H9 (cell line): ENCODE measurements at regions not wholly inside any gene's neighbourhood (a gene's known extent, or its start where the extent isn't known, plus 50 kb on each side); places are given as distances from the start of the nearest gene placed in this dataset.

Experiments
- DNase-seq: peaks from one replicate; pipeline ENCODE4 v3.0.0-alpha.2; 2017
- H2AFZ ChIP-seq: one replicate; pipeline ENCODE4 v1.6.1; 2013; ENCODE audit warnings: mild to moderate bottlenecking, low read length, control low read depth, moderate library complexity
- H2AK5ac ChIP-seq: 2 replicates; pipeline ENCODE4 v1.6.1; 2013; ENCODE audit warnings: low read length, control low read depth, mixed read lengths; ENCODE audit not compliant: insufficient read length
- H2BK120ac ChIP-seq: one replicate; pipeline ENCODE4 v1.6.1; 2013; ENCODE audit warnings: low read depth, mild to moderate bottlenecking, low read length, control low read depth, inconsistent platforms; ENCODE audit not compliant: poor library complexity, severe bottlenecking
- H2BK12ac ChIP-seq: 2 replicates; pipeline ENCODE4 v1.6.1; 2013; ENCODE audit warnings: low read length, control low read depth, mixed read lengths, low read depth; ENCODE audit not compliant: insufficient read length
- H2BK15ac ChIP-seq: 2 replicates; pipeline ENCODE4 v1.6.1; 2013; ENCODE audit warnings: low read depth, low read length, control low read depth
- H2BK20ac ChIP-seq: one replicate; pipeline ENCODE4 v1.6.1; 2013; ENCODE audit warnings: low read depth, mild to moderate bottlenecking, low read length, control low read depth, inconsistent platforms; ENCODE audit not compliant: poor library complexity, severe bottlenecking
- H2BK5ac ChIP-seq: 2 replicates; pipeline ENCODE4 v1.6.1; 2013; ENCODE audit warnings: low read length, control low read depth, mixed read lengths; ENCODE audit not compliant: insufficient read length
- H3K14ac ChIP-seq: 2 replicates; pipeline ENCODE4 v1.6.1; 2013; ENCODE audit warnings: low read length, control low read depth; ENCODE audit not compliant: insufficient read depth
- H3K18ac ChIP-seq: 2 replicates; pipeline ENCODE4 v1.6.1; 2013; ENCODE audit warnings: low read depth, mild to moderate bottlenecking, mixed read lengths, low read length, control low read depth; ENCODE audit not compliant: insufficient read length
- H3K23ac ChIP-seq: 2 replicates; pipeline ENCODE4 v1.6.1; 2013; ENCODE audit warnings: low read length, control low read depth, mixed read lengths, low read depth; ENCODE audit not compliant: insufficient read length
- H3K23me2 ChIP-seq: 2 replicates; pipeline ENCODE4 v1.6.1; 2013; ENCODE audit warnings: low read depth, mild to moderate bottlenecking, mixed read lengths, low read length, control low read depth; ENCODE audit not compliant: insufficient read length, poor library complexity, severe bottlenecking
- H3K27ac ChIP-seq: 2 replicates; pipeline ENCODE4 v1.5.1; 2013; ENCODE audit warnings: low read length, control low read depth, mixed read lengths, low read depth; ENCODE audit not compliant: insufficient read length
- H3K27me3 ChIP-seq: 2 replicates; pipeline ENCODE4 v1.6.1; 2013; ENCODE audit warnings: low read length, control low read depth, inconsistent platforms; ENCODE audit not compliant: insufficient read depth
- H3K4ac ChIP-seq: 2 replicates; pipeline ENCODE4 v1.6.1; 2013; ENCODE audit warnings: low read depth, mild to moderate bottlenecking, control low read depth, inconsistent platforms, low read length, moderate library complexity
- H3K4me1 ChIP-seq: 2 replicates; pipeline ENCODE4 v1.6.1; 2013; ENCODE audit warnings: low read length, control low read depth, inconsistent platforms; ENCODE audit not compliant: insufficient read depth
- H3K4me2 ChIP-seq: 2 replicates; pipeline ENCODE4 v1.6.1; 2013; ENCODE audit warnings: low read length, control low read depth, mixed read lengths; ENCODE audit not compliant: insufficient read length, insufficient read depth
- H3K56ac ChIP-seq: 2 replicates; pipeline ENCODE4 v1.6.1; 2013; ENCODE audit warnings: low read depth, mild to moderate bottlenecking, mixed read lengths, low read length, control low read depth; ENCODE audit not compliant: insufficient read length
- H3K79me1 ChIP-seq: 2 replicates; pipeline ENCODE4 v1.6.1; 2013; ENCODE audit warnings: low read depth, mild to moderate bottlenecking, moderate library complexity, low read length, control low read depth, inconsistent platforms; ENCODE audit not compliant: insufficient read depth, poor library complexity, severe bottlenecking
- H3K79me2 ChIP-seq: 2 replicates; pipeline ENCODE4 v1.6.1; 2013; ENCODE audit warnings: low read length, control low read depth, inconsistent platforms; ENCODE audit not compliant: insufficient read depth
- H3K9ac ChIP-seq: 2 replicates; pipeline ENCODE4 v1.6.1; 2013; ENCODE audit warnings: low read length, control low read depth, mixed read lengths; ENCODE audit not compliant: insufficient read length; ENCODE audit errors: extremely low read depth
- H3K9me3 ChIP-seq: one replicate; pipeline ENCODE4 v1.6.1; 2013; ENCODE audit warnings: low read depth, low read length, inconsistent platforms; ENCODE audit not compliant: control insufficient read depth
- H3T11ph ChIP-seq: one replicate; pipeline ENCODE4 v1.6.1; 2013; ENCODE audit warnings: mild to moderate bottlenecking, low read length, control low read depth, inconsistent platforms
- H4K20me1 ChIP-seq: one replicate; pipeline ENCODE4 v1.6.1; 2013; ENCODE audit not compliant: control insufficient read depth, insufficient read length, insufficient read depth
- H4K5ac ChIP-seq: 2 replicates; pipeline ENCODE4 v1.6.1; 2013; ENCODE audit warnings: low read depth, mild to moderate bottlenecking, mixed read lengths, low read length, control low read depth; ENCODE audit not compliant: insufficient read length
- H4K8ac ChIP-seq: replicated peaks from 2 replicates; pipeline ENCODE4 v1.6.1; 2013; ENCODE audit warnings: low read length, control low read depth, mixed read lengths, low read depth; ENCODE audit not compliant: insufficient read length
- H4K91ac ChIP-seq: 2 replicates; pipeline ENCODE4 v1.6.1; 2013; ENCODE audit warnings: low read depth, mild to moderate bottlenecking, moderate library complexity, mixed read lengths, low read length, control low read depth; ENCODE audit not compliant: insufficient read length
- H3K27ac Mint-ChIP-seq, 3 experiments: 2 replicates in 2 of 3; 3 replicates in 1 of 3; pipeline ENCODE4 v1.8.0; 2020 to 2021; ENCODE audit warnings: mixed read lengths in 3 of 3, mild to moderate bottlenecking in 1 of 3, moderate library complexity in 1 of 3
- H3K27me3 Mint-ChIP-seq: 2 replicates; pipeline ENCODE4 v1.8.0; 2021; ENCODE audit warnings: low read depth, mild to moderate bottlenecking, moderate library complexity, mixed read lengths
- H3K36me3 Mint-ChIP-seq, 3 experiments: 2 replicates in 2 of 3; 3 replicates in 1 of 3; pipeline ENCODE4 v1.8.0; 2020 to 2021; ENCODE audit warnings: low read depth in 3 of 3, mixed read lengths in 3 of 3; ENCODE audit not compliant: insufficient read depth in 1 of 3
- H3K4me1 Mint-ChIP-seq, 2 experiments: 2 replicates each; pipeline ENCODE4 v1.8.0; 2020; ENCODE audit warnings: mixed read lengths in 2 of 2
- H3K4me3 Mint-ChIP-seq, 2 experiments: 2 replicates in 1 of 2; 3 replicates in 1 of 2; pipeline ENCODE4 v1.8.0; 2020 to 2021; ENCODE audit warnings: mild to moderate bottlenecking in 2 of 2, mixed read lengths in 2 of 2, moderate library complexity in 1 of 2
- H3K9me3 Mint-ChIP-seq, 2 experiments: 2 replicates in 1 of 2; 3 replicates in 1 of 2; pipeline ENCODE4 v1.8.0; 2020; ENCODE audit warnings: mild to moderate bottlenecking in 2 of 2, mixed read lengths in 2 of 2, moderate library complexity in 1 of 2
- WGBS: extraction: QIAGEN DNeasy Blood & Tissue Kit; methylation state at CpG from one replicate; pipeline ENCODE4 v1.1.7; 2013; ENCODE audit warnings: missing lambda C conversion rate, low lambda C conversion rate, mixed read lengths; ENCODE audit not compliant: insufficient read length; ENCODE audit errors: extremely low coverage; 5-methylcytosine and 5-hydroxymethylcytosine counted together
- TF ChIP-seq, protein P1 (sequence below): fragments of 200-600 bp; sonication (generic); conservative IDR thresholded peaks from 3 replicates; pipeline ENCODE4 v1.8.0; 2021; ENCODE audit warnings: antibody characterized with exemption, mild to moderate bottlenecking

DNA sequence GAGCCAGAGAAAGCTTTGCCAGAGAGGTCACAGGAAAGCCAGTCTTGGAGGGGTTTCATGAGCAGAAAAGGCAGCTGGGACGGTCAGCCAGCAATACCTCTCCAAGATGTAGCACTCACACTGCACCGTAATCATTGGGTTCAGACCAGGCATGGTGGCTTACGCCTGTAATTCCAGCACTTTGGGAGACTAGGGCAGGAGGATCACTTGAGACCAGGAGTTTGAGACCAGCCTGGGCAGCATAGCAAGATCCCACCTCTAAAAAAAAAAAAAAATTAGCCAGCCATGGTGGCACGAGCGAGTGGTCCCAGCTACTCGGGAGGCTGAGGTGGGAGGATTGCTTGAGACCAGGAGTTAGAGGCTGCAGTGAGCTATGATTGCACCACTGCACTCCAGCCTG, 90.2 kb upstream of the CUX1 start:
- peaks cover 6% of the 10 kb centered on the region in 2 experiments for H3K9me3 Mint-ChIP-seq
- peaks cover 9% of the 10 kb centered on the region for H3K27me3 Mint-ChIP-seq
- no peak overlapping the region for H4K5ac ChIP-seq
- no peaks in the 10 kb centered on the region for H3K79me2 ChIP-seq
- no peak overlapping the region for H3K4me3 Mint-ChIP-seq
- H2AFZ ChIP-seq = no peak overlapping the region
- H3K18ac ChIP-seq = no peak overlapping the region
- H3K27me3 ChIP-seq = no peaks in the 10 kb centered on the region; the same call in none of the 2 replicates
- no peak overlapping the region for H2BK20ac ChIP-seq
- no peak overlapping the region for H4K91ac ChIP-seq
- peaks cover 13 to 23% of the 10 kb centered on the region in 2 experiments for H3K4me1 Mint-ChIP-seq
- H3K9me3 ChIP-seq = no peaks in the 10 kb centered on the region
- no peak overlapping the region for H3K23ac ChIP-seq
- no peaks in the 10 kb centered on the region for H3K79me1 ChIP-seq
- H3K4ac ChIP-seq = no peak overlapping the region
- no peak overlapping the region for H3K27ac Mint-ChIP-seq
- no peak for DNase-seq
- no peak overlapping the region for H2AK5ac ChIP-seq
- H3K9ac ChIP-seq = no peak overlapping the region
- no peak overlapping the region for H3K56ac ChIP-seq
- H3K23me2 ChIP-seq = no peaks in the 10 kb centered on the region
- H2BK120ac ChIP-seq = no peak overlapping the region
- no peak overlapping the region for H3K27ac ChIP-seq
- H2BK5ac ChIP-seq = no peak overlapping the region
- no peak overlapping the region for H4K8ac ChIP-seq
- no CpG with 5 or more reads among the region's 6 CpGs for WGBS
- H2BK15ac ChIP-seq = no peak overlapping the region
- no peak overlapping the region for H2BK12ac ChIP-seq
- H3K36me3 Mint-ChIP-seq = peaks cover 0 to 4% (median 3%) of the 10 kb centered on the region in 3 experiments; a peak in 3 of 7 replicates
- H3K14ac ChIP-seq = no peak overlapping the region
- no peaks in the 10 kb centered on the region for H4K20me1 ChIP-seq
- H3T11ph ChIP-seq = no peak overlapping the region
- no peaks in the 10 kb centered on the region; the same call in 1 of the 2 replicates for H3K4me1 ChIP-seq
- no peak overlapping the region for H3K4me2 ChIP-seq
- TF ChIP-seq, protein P1, sequence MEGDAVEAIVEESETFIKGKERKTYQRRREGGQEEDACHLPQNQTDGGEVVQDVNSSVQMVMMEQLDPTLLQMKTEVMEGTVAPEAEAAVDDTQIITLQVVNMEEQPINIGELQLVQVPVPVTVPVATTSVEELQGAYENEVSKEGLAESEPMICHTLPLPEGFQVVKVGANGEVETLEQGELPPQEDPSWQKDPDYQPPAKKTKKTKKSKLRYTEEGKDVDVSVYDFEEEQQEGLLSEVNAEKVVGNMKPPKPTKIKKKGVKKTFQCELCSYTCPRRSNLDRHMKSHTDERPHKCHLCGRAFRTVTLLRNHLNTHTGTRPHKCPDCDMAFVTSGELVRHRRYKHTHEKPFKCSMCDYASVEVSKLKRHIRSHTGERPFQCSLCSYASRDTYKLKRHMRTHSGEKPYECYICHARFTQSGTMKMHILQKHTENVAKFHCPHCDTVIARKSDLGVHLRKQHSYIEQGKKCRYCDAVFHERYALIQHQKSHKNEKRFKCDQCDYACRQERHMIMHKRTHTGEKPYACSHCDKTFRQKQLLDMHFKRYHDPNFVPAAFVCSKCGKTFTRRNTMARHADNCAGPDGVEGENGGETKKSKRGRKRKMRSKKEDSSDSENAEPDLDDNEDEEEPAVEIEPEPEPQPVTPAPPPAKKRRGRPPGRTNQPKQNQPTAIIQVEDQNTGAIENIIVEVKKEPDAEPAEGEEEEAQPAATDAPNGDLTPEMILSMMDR = no peak
